HepG2 (cell line): ENCODE measurements at regions not wholly inside any gene's neighbourhood (a gene's known extent, or its start where the extent isn't known, plus 50 kb on each side); places are given as distances from the start of the nearest gene placed in this dataset.

Experiments used
- ATAC-seq: fragments of 200-7000 bp; cut with Tn5 transposase; 3 replicates; pipeline ENCODE4 v1.9.1; 2020; ENCODE audit warnings: mild to moderate bottlenecking, moderate library complexity
- BruUV-seq: library from RNA; stranded (reverse); fragments of 400-500 nt; replicated peaks from 2 replicates; lab custom pipeline; 2021; lab: Mats Ljungman, UMichigan
- CTCF ChIA-PET: fragments of 300-600 bp; formaldehyde crosslinking; extraction: SDS; loops from one replicate; lab custom pipeline; 2021; ENCODE audit warnings: low total read pairs, inconsistent platforms, low intra/inter-chr PET ratio; lab: Yijun Ruan, JAX
- POLR2A ChIA-PET: fragments of 350-600 bp; sonication (Branson Sonifier 250); formaldehyde crosslinking; loops from one replicate; lab custom pipeline; 2020; ENCODE audit warnings: antibody characterized with exemption, inconsistent platforms; lab: Yijun Ruan, JAX
- DNase-seq: peaks from one replicate; pipeline ENCODE4 v3.0.0-alpha.2; 2015; ENCODE audit warnings: low spot score
- FAIRE-seq: peaks from 3 replicates; lab custom pipeline; 2011; peaks lifted over from hg19 to GRCh38; lab: Jason Lieb, UNC
- H2AFZ ChIP-seq: one replicate; pipeline ENCODE4 v1.6.1; 2011; ENCODE audit warnings: low read length, inconsistent platforms
- H3K27ac ChIP-seq: fragments of 300-600 bp; 3 replicates; pipeline ENCODE4 v1.8.0; 2011; ENCODE audit warnings: mixed run types, mild to moderate bottlenecking, mixed read lengths, low read length, inconsistent platforms; ENCODE audit not compliant: insufficient read depth; ENCODE audit errors: extremely low read length
- H3K27me3 ChIP-seq, 2 experiments: fragments of 200-600 bp in 1 of 2; 2 replicates in 1 of 2; 3 replicates in 1 of 2; pipeline versions ENCODE4 v1.6.0 to v1.8.0; 2011; ENCODE audit warnings: low read length in 2 of 2, mild to moderate bottlenecking in 2 of 2, moderate library complexity in 2 of 2, inconsistent platforms in 1 of 2; ENCODE audit not compliant: insufficient read depth in 2 of 2, control insufficient read depth in 1 of 2
- H3K36me3 ChIP-seq, 2 experiments: fragments of 200-600 bp in 1 of 2; replicated peaks in 1 of 2; 2 replicates in 1 of 2; 3 replicates in 1 of 2; pipeline versions ENCODE4 v1.5.1 to v1.8.0; 2011; ENCODE audit warnings: low read length in 2 of 2, inconsistent platforms in 1 of 2; ENCODE audit not compliant: insufficient read depth in 2 of 2, control insufficient read depth in 1 of 2
- H3K4me1 ChIP-seq: 2 replicates; pipeline ENCODE4 v1.5.1; 2012; ENCODE audit warnings: low read length, inconsistent platforms; ENCODE audit not compliant: insufficient read depth
- H3K4me2 ChIP-seq: 2 replicates; pipeline ENCODE4 v1.6.0; 2011; ENCODE audit warnings: low read depth, low read length, inconsistent platforms
- H3K4me3 ChIP-seq, 3 experiments: fragments of 200-600 bp in 1 of 3; sonication (generic), shearing (Covaris generic) in 1 of 3; replicated peaks in 1 of 3; 2 replicates each; pipeline ENCODE4 v1.5.1; 2011 to 2016; ENCODE audit warnings: low read length in 3 of 3, inconsistent platforms in 2 of 3, low read depth in 2 of 3, mild to moderate bottlenecking in 2 of 3, control low read depth in 1 of 3, mixed read lengths in 1 of 3; ENCODE audit not compliant: insufficient read depth in 1 of 3
- H3K79me2 ChIP-seq: one replicate; pipeline ENCODE4 v1.6.1; 2011; ENCODE audit warnings: low read length, inconsistent platforms; ENCODE audit not compliant: insufficient read depth
- H3K9ac ChIP-seq: 2 replicates; pipeline ENCODE4 v1.6.0; 2011; ENCODE audit warnings: mild to moderate bottlenecking, low read depth, low read length, inconsistent platforms; ENCODE audit not compliant: insufficient read depth
- H3K9me3 ChIP-seq: 2 replicates; pipeline ENCODE4 v1.5.1; 2012; ENCODE audit warnings: mild to moderate bottlenecking, low read length
- H4K20me1 ChIP-seq: 2 replicates; pipeline ENCODE4 v1.6.0; 2011; ENCODE audit warnings: inconsistent platforms, mild to moderate bottlenecking, low read length, moderate library complexity; ENCODE audit not compliant: insufficient read depth
- ARID5B ChIP-seq: IDR thresholded peaks from 2 replicates; pipeline ENCODE4 v1.4.0; 2020; ENCODE audit warnings: mild to moderate bottlenecking, missing genetic modification reagents
- KDM1A ChIP-seq: IDR thresholded peaks from 2 replicates; pipeline ENCODE4 v1.6.1; 2016; ENCODE audit warnings: missing compliant biosample characterization
- RAD21 ChIP-seq: fragments of 450-650 bp; formaldehyde crosslinking; IDR thresholded peaks from 2 replicates; pipeline ENCODE4 v1.5.0; 2020; ENCODE audit warnings: mild to moderate bottlenecking
- RNF219 ChIP-seq: sonication (generic); formaldehyde crosslinking; IDR thresholded peaks from 2 replicates; pipeline ENCODE4 v1.5.0; 2020; ENCODE audit warnings: mild to moderate bottlenecking, missing genetic modification reagents
- STAG1 ChIP-seq: sonication (generic); formaldehyde crosslinking; IDR thresholded peaks from 2 replicates; pipeline ENCODE4 v1.4.0; 2020; ENCODE audit warnings: missing genetic modification reagents
- TCF12 ChIP-seq, 2 experiments: fragments of 450-650 bp in 1 of 2; sonication (generic) in 1 of 2; formaldehyde crosslinking in 1 of 2; IDR thresholded peaks; 2 replicates each; pipeline versions ENCODE4 v1.6.1 to v1.8.0; 2017 to 2022; ENCODE audit warnings: antibody characterized with exemption in 1 of 2, mild to moderate bottlenecking in 1 of 2, missing genetic modification reagents in 1 of 2, moderate library complexity in 1 of 2
- ZBTB44 ChIP-seq: sonication (generic); formaldehyde crosslinking; IDR thresholded peaks from 2 replicates; pipeline ENCODE4 v1.4.0; 2020; ENCODE audit warnings: missing genetic modification reagents
- ZNF253 ChIP-seq: sonication (generic); formaldehyde crosslinking; IDR thresholded peaks from 2 replicates; pipeline ENCODE4 v1.8.0; 2022; ENCODE audit warnings: mild to moderate bottlenecking, missing genetic modification reagents, borderline replicate concordance
- ZNF512B ChIP-seq: sonication (generic); formaldehyde crosslinking; IDR thresholded peaks from 2 replicates; pipeline ENCODE4 v1.5.1; 2020; ENCODE audit warnings: missing genetic modification reagents, mild to moderate bottlenecking, borderline replicate concordance
- ZNF574 ChIP-seq: sonication (generic); formaldehyde crosslinking; IDR thresholded peaks from 2 replicates; pipeline ENCODE4 v1.4.0; 2020; ENCODE audit warnings: missing genetic modification reagents
- WGBS: methylation state at CpG from one replicate; pipeline ENCODE4 v1.1.6; 2017; ENCODE audit warnings: low lambda C conversion rate; 5-methylcytosine and 5-hydroxymethylcytosine counted together
- in situ Hi-C: cut with HindIII; loops from 2 replicates; pipeline ENCODE4 v1.10.0; 2017; ENCODE audit warnings: low pct_unique_long_range_greater_than_20kb; ENCODE audit not compliant: extremely low pct_ligation_motif_present
- intact Hi-C: fragments of 100-400 bp; cut with micrococcal nuclease; formaldehyde crosslinking; loops from one replicate; pipeline ENCODE4 v1.10.0; 2022; ENCODE audit not compliant: unreplicated experiment

GRCh38 chr12:45130881-45131281, 80.0 kb upstream of the DBX2 start:
- Histone ChIP-seq H3K36me3 (no peaks in the 10 kb centered on the region), H3K4me2 (no peak overlapping the region), H3K79me2 (no peaks in the 10 kb centered on the region), H3K27ac (no peak overlapping the region), H3K9me3 (no peaks in the 10 kb centered on the region), H3K27me3 (peaks cover 1 to 2% of the 10 kb centered on the region in 2 experiments; a peak in 2 of 5 replicates), H2AFZ (no peak overlapping the region), H4K20me1 (no peaks in the 10 kb centered on the region), H3K4me3 (no peak overlapping the region), H3K4me1 (0 out of 2 replicates have a peak, but pooled peaks cover 10% of the 10 kb centered on the region), H3K9ac (no peak overlapping the region)
- ATAC-seq (peak; percentile 86), DNase-seq (peak; percentile 28), FAIRE-seq (peak; percentile 87)
- 0% methylated on average over 3 of the region's 3 CpGs for WGBS
- CTCF ChIA-PET = interaction anchor here (1.2 kb wide), 1 partner anchor 258 kb away, joined by 4 read pairs; no protein-coding TSS in a partner anchor
- intact Hi-C loops = no loop called here
- BruUV-seq = no TSS peak
- POLR2A ChIA-PET = no interaction called here
- in situ Hi-C loops = no loop called here
- TF ChIP-seq TCF12 (IDR thresholded peaks at IDR 0.05) (no peak), TCF12 (CRISPR knock-in tag; IDR thresholded peaks at IDR 0.05) (no peak), RNF219 (no peak), ZNF574 (CRISPR knock-in tag) (no peak), ZNF512B (CRISPR knock-in tag) (no peak), KDM1A (no peak), ZNF253 (CRISPR knock-in tag) (no peak), ZBTB44 (CRISPR knock-in tag) (no peak), RAD21 (peak; percentile 59; the same call in 1 of the 2 replicates), STAG1 (peak; percentile 88), ARID5B (CRISPR knock-in tag) (no peak)
